ENCODE measurements at regions not wholly inside any gene's neighbourhood (a gene's known extent, or its start where the extent isn't known, plus 50 kb on each side); places are given as distances from the start of the nearest gene placed in this dataset.

DNA sequence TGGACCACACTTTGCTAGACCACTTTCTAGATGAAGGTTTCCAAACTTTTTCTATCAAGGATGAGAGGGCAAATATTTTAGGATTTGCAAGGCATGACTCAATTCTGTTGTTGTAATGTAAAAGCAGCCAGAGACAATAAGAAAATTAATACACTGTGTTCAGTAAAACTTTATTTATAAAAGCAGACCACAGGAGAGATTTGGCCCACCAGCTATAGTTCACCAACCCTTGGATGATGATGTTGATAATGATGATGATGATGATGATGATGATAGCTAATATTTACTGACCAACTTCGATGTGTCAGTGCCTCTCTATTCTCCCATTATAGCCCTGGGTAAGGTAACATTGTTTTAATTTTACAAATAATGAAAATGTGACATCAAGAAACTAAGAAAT, 156.5 kb downstream of the BTG1 start:
- Mint-ChIP-seq H3K36me3 (ENCODE audit: low read depth) (peaks cover 6% of the 10 kb centered on the region), H3K4me1 (ENCODE audit: low read depth) (peaks cover 57% of the 10 kb centered on the region), H3K4me3 (no peak overlapping the region), H3K27ac (no peak overlapping the region), H3K9me3 (no peaks in the 10 kb centered on the region), H3K27me3 (no peaks in the 10 kb centered on the region)

DNA sequence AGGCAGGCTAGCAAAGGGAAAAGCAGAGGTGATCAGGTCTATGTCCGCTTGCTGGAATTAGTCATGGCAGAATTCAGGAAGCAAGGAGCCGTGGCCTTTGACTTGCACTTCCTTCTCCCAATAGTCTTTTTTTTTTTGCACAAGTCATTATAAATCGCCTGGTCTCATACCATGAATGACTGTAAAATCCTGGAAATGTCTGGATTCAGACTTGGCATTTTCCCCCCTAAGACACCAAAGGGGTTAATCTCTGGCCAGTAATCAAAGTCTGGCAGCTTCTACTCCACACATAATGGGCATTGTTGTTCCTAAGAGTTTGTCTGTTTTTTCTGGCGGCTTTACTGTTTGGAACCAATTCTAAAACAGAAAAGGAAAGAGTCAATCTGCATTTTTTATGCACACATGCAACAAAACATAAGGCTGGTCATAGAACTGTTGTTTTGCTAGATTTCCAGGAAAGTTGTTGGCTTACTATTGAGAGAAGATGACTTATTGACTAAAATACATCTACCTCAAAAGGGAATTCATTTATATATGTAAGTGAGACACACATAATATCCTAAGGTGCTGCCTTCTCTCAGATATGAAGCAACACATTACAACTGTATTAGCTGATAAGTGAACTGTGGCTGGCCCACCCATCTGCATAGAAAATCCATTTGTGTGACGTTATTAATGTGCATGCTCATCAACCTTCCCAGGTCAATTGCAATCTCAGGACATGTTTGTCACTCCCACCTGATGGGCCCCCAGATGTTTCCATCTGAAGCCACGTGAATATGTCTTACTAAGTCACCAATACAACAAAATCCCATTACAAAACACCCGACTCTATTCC, 157.3 kb downstream of the BTG1 start:
- Mint-ChIP-seq H3K27ac (no peak overlapping the region), H3K4me1 (ENCODE audit: low read depth) (peaks cover 49% of the 10 kb centered on the region), H3K4me3 (no peak overlapping the region), H3K27me3 (no peaks in the 10 kb centered on the region), H3K36me3 (ENCODE audit: low read depth) (peaks cover 4% of the 10 kb centered on the region), H3K9me3 (no peaks in the 10 kb centered on the region)

DNA sequence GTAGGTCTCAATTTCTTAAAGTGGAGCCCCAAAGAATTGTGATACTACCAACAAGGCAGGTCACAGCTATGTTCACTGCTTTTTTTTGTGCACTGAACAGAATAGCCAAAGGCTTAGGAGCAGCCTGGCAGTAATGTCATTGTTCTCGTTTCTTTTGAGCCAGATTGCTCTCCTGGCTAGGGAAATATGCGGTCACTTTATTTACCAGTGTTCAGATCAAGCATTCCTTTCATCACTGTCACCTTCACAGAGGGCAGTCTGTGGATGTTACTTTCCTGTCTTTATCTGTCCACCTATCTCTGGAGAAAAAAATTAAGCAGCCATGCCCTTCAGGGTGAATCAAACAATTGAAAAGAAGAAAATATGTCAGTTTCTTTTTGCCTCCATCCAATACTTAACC, 159.6 kb downstream of the BTG1 start:
- no peak overlapping the region for H3K4me3 Mint-ChIP-seq
- H3K9me3 Mint-ChIP-seq = peaks cover 5% of the 10 kb centered on the region
- H3K36me3 Mint-ChIP-seq (ENCODE audit: low read depth) = no peaks in the 10 kb centered on the region
- no peak overlapping the region for H3K27ac Mint-ChIP-seq
- peaks cover 41% of the 10 kb centered on the region for H3K4me1 Mint-ChIP-seq (ENCODE audit: low read depth)
- no peaks in the 10 kb centered on the region for H3K27me3 Mint-ChIP-seq

DNA sequence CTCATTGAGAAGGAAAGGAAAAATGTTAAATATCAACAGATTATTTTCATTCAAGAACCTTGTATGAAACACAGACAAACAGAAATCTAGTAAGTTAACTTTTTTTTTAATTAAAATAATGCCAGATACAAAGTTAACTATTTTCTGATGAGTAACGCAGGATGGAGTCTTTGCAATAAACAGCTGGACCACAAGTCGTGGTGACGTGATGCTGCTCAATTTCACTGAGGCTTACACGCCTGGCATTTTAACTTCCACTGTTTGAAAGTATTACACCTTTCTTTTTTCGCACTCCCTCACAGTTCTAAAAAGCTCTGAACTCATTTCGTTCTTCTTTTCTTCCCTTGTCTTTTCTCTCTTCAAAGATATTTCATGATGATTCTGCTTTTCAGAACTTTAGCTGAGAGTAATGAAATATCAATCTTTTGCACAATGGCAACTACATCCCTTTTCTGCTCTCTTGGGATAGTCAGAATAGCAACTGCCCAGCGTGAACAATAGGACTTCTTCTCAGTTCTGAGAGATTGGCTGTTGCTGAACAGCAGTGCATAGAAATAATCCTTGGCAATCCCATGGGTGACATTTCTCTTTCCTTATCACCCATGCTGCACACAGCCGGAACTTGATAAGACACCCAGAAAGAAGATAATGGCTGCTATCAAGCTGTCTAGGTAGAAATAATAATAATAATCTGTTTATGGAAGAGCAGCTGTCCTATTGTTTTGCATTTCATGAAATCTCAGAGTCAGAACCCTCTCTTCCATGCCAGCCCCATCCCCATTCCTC, 160.5 kb downstream of the BTG1 start:
- H3K9me3 Mint-ChIP-seq = peaks cover 5% of the 10 kb centered on the region
- H3K27me3 Mint-ChIP-seq = no peaks in the 10 kb centered on the region
- H3K36me3 Mint-ChIP-seq (ENCODE audit: low read depth) = no peaks in the 10 kb centered on the region
- no peak overlapping the region for H3K4me3 Mint-ChIP-seq
- H3K4me1 Mint-ChIP-seq (ENCODE audit: low read depth) = peaks cover 36% of the 10 kb centered on the region
- H3K27ac Mint-ChIP-seq = no peak overlapping the region

DNA sequence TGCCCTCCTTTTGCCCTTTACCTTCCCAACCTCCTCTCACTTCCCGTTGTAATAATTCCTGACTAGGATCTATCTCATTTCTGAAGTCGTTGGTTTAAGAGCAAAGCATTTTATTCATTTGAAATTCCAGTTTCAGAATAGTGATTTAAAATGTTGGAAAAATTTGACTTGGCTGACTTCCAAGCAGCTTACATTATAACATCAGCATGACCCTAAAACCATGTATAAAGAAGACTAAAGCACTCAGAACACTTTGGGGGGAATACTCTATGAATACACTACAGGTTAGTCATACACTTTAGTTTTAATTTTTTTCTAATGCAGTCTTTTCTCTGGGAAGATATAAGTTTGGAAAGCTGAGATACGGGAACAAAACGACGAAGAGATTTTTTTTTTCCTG, 161.1 kb downstream of the BTG1 start:
- Mint-ChIP-seq H3K9me3 (peaks cover 5% of the 10 kb centered on the region), H3K36me3 (ENCODE audit: low read depth) (no peaks in the 10 kb centered on the region), H3K4me1 (ENCODE audit: low read depth) (peaks cover 29% of the 10 kb centered on the region), H3K27ac (no peak overlapping the region), H3K27me3 (no peaks in the 10 kb centered on the region), H3K4me3 (no peak overlapping the region)

DNA sequence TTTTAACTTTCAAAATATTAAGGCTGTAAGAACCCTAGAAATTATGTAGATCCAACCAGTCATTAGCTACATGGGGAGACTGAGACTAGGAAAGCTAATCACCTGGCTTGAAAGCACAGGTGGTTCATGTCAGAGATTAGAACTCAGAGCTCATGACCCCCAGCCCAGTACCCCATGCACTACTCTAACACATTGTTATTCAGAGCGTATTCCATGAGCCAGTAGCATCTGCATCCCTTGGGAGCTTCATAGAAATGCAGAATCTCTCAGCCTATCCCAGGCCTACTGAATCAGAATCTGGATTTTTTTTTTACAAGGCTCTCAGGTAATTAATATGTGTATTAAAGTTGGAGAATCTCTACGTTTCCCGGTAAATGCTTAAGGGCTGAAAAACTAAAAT, 161.7 kb downstream of the BTG1 start:
- H3K9me3 Mint-ChIP-seq = peaks cover 5% of the 10 kb centered on the region
- H3K4me3 Mint-ChIP-seq = no peak overlapping the region
- peaks cover 28% of the 10 kb centered on the region for H3K4me1 Mint-ChIP-seq (ENCODE audit: low read depth)
- H3K36me3 Mint-ChIP-seq (ENCODE audit: low read depth) = no peaks in the 10 kb centered on the region
- no peak overlapping the region for H3K27ac Mint-ChIP-seq
- no peaks in the 10 kb centered on the region for H3K27me3 Mint-ChIP-seq

DNA sequence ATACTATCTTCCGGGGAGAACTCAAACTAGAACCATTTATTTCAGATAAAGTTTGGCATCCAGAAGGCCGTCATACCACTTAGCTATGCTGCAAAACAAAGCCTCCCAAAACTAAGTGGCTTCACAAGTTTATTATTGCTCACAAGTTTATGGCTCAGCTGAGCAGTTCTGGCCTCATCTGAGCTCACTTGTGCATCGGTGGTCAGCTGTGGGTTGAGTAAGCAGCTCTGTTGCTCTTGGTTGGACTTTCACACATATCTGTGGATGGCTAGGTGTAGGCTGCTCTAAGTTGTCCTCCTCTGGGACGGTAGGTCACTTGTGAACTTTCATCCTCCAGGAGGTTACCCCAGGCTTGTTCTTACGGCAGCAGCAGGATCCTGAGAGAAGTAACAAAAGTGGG, 162.7 kb downstream of the BTG1 start:
- peaks cover 38% of the 10 kb centered on the region for H3K4me1 Mint-ChIP-seq (ENCODE audit: low read depth)
- H3K4me3 Mint-ChIP-seq = no peak overlapping the region
- H3K27ac Mint-ChIP-seq = no peak overlapping the region
- H3K36me3 Mint-ChIP-seq (ENCODE audit: low read depth) = peaks cover 5% of the 10 kb centered on the region
- peaks cover 5% of the 10 kb centered on the region for H3K9me3 Mint-ChIP-seq
- H3K27me3 Mint-ChIP-seq = no peaks in the 10 kb centered on the region

DNA sequence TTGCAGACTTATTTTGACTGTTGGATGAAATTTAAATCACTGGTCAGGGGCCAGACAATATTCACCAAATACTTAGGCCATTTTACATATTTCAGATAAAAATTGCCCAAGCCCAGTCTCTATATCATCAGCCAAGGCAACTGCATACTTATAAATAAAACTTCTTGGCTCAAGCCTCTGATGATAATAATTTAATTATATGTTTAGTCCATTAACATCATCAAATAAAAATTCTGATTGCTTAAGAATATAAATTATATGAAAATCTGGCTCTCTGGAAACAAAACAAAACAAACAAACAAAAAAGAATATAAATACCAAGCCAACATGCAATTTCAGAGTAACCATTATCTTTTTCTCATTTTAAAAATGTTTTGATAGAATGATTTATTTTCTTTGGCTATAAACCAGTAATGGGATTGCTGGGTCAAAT, 165.2 kb downstream of the BTG1 start:
- Mint-ChIP-seq H3K27ac (no peak overlapping the region), H3K4me1 (ENCODE audit: low read depth) (peaks cover 29% of the 10 kb centered on the region), H3K27me3 (no peaks in the 10 kb centered on the region), H3K36me3 (ENCODE audit: low read depth) (peaks cover 13% of the 10 kb centered on the region), H3K9me3 (peaks cover 13% of the 10 kb centered on the region), H3K4me3 (no peak overlapping the region)

DNA sequence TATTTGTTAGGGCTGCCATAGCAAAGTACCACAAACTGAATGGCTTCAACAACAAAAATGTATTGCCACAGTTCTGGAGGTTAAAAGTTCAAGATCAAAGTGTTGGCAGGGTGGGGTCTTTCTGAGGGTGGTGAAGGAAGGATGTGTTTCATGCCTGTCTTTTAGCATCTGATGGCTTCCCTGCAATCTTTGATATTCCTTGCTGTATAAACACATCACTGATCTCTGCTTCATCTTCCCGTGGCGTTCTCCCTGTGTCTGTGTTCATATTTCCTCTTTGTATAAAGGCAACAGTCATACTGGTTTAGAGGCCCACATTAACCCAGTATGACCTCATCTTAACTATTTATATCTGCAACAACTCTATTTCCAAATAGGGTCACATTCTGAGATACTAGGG, 167.5 kb downstream of the BTG1 start:
- no peaks in the 10 kb centered on the region for H3K27me3 Mint-ChIP-seq
- peaks cover 13% of the 10 kb centered on the region for H3K36me3 Mint-ChIP-seq (ENCODE audit: low read depth)
- peak overlapping the region; percentile 40 for H3K27ac Mint-ChIP-seq
- H3K4me3 Mint-ChIP-seq = no peak overlapping the region
- peaks cover 19% of the 10 kb centered on the region for H3K4me1 Mint-ChIP-seq (ENCODE audit: low read depth)
- peaks cover 13% of the 10 kb centered on the region for H3K9me3 Mint-ChIP-seq

DNA sequence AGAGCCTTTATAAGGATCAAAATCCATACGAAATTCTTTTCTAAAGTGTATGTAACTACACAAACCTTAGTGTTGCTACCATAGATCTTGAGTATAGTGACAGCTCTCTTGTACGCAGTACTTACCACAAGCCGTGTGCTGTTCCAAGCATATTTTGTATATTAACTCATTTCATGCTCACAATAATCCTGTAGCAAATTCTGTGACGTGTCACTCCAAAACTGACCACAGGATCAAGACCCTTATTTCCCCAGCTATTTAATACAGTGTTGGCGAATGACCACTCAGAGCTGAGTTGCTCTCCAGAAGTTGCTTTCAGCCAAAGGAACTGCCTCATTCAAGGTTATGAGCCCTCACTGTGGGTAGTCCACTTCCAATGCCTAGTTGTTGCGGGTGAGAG, 169.8 kb downstream of the BTG1 start:
- Mint-ChIP-seq H3K27ac (no peak overlapping the region), H3K4me3 (no peak overlapping the region), H3K9me3 (peaks cover 10% of the 10 kb centered on the region), H3K27me3 (no peaks in the 10 kb centered on the region), H3K36me3 (ENCODE audit: low read depth) (peaks cover 13% of the 10 kb centered on the region), H3K4me1 (ENCODE audit: low read depth) (peaks cover 19% of the 10 kb centered on the region)

DNA sequence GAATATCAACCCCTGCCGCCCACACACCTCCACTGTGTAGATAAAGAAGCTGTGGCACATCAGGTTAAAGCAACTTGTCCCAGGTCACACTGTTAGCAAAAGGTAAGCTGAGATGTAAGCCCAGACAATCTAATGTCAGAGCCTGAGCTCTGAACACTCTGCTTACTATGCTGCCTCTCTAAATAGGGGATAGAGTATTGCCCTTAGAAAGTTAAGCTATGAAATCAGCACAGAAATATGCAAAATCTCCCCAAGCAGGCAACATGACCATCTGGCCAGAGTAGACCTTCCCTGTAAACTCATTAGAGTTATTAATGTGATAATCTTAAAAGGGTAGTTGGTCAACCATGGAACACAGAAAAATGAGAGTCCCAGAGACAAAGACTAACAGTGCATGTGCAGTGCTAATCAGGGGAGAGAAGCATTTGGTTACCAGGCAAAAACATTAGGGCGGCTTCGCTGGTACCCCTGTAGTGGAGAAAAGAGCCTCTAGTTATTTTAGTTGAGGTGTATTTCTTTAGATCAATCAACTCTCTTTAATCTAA, 171.0 kb downstream of the BTG1 start:
- H3K27ac Mint-ChIP-seq = no peak overlapping the region
- no peaks in the 10 kb centered on the region for H3K27me3 Mint-ChIP-seq
- H3K4me3 Mint-ChIP-seq = no peak overlapping the region
- peaks cover 13% of the 10 kb centered on the region for H3K36me3 Mint-ChIP-seq (ENCODE audit: low read depth)
- peaks cover 15% of the 10 kb centered on the region for H3K4me1 Mint-ChIP-seq (ENCODE audit: low read depth)
- peaks cover 15% of the 10 kb centered on the region for H3K9me3 Mint-ChIP-seq

DNA sequence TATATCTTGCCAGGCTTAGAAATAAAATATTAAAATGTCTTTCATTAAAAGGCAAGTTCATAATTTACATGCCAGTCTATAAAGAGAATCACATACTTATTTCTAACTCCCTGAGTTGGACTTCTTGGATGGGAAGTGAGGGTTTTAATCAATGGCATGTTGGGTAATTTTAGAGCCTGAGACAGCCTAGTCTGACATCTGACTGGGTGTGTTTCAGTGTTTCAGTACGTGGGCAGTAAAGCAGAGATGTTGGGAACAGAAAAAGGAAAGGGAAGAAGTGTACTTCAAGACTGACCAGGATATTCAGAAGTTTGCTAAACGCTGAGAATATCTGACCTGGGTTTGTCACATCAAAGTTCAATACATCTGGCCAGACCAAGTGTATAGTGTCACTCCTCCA, 171.8 kb downstream of the BTG1 start:
- Mint-ChIP-seq H3K4me1 (ENCODE audit: low read depth) (peaks cover 14% of the 10 kb centered on the region), H3K36me3 (ENCODE audit: low read depth) (peaks cover 16% of the 10 kb centered on the region), H3K27me3 (no peaks in the 10 kb centered on the region), H3K4me3 (no peak overlapping the region), H3K27ac (no peak overlapping the region), H3K9me3 (peaks cover 16% of the 10 kb centered on the region)

DNA sequence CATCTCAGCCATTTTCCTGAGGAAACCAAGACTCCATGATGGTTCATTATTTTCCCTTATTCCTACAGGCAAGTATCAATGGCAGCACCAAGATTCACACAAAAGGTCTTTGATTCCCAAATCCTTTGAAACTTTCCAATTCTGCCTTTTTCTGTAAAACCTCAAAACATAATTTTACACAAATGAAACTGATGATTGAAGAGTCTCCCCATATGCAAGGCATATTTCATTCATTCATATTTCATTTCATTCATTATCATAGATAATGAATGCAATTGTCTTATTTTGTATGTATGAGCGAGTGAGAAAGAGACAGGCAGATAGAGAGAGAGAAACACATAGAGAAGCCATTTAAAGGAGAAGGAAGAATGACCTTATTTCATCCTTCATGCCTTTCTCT, 172.8 kb downstream of the BTG1 start:
- peaks cover 16% of the 10 kb centered on the region for H3K9me3 Mint-ChIP-seq
- H3K27me3 Mint-ChIP-seq = no peaks in the 10 kb centered on the region
- no peak overlapping the region for H3K27ac Mint-ChIP-seq
- H3K36me3 Mint-ChIP-seq (ENCODE audit: low read depth) = peaks cover 12% of the 10 kb centered on the region
- peaks cover 6% of the 10 kb centered on the region for H3K4me1 Mint-ChIP-seq (ENCODE audit: low read depth)
- H3K4me3 Mint-ChIP-seq = no peak overlapping the region

DNA sequence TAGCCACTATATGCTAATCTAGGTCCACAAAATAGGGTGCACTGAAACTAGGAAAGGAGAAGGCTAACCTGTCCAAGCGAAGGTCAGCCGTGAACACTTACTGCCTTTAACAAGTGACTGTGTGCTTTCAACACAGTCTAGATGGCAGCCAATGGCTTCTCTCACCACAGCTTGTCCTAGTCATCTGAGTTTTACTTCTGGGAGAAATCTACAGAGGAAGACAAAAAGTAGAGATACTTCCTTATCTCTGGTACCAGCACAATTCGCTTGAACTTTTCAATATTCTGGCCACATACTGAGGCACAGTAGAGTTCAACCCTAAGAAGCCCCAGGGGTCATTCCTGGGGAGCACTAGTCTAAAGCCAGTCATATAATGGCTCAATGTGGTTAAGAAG, 176.9 kb downstream of the BTG1 start:
- Mint-ChIP-seq H3K4me3 (no peak overlapping the region), H3K27ac (no peak overlapping the region), H3K27me3 (no peaks in the 10 kb centered on the region), H3K4me1 (ENCODE audit: low read depth) (peaks cover 4% of the 10 kb centered on the region), H3K9me3 (peaks cover 9% of the 10 kb centered on the region), H3K36me3 (ENCODE audit: low read depth) (peaks cover 4% of the 10 kb centered on the region)

DNA sequence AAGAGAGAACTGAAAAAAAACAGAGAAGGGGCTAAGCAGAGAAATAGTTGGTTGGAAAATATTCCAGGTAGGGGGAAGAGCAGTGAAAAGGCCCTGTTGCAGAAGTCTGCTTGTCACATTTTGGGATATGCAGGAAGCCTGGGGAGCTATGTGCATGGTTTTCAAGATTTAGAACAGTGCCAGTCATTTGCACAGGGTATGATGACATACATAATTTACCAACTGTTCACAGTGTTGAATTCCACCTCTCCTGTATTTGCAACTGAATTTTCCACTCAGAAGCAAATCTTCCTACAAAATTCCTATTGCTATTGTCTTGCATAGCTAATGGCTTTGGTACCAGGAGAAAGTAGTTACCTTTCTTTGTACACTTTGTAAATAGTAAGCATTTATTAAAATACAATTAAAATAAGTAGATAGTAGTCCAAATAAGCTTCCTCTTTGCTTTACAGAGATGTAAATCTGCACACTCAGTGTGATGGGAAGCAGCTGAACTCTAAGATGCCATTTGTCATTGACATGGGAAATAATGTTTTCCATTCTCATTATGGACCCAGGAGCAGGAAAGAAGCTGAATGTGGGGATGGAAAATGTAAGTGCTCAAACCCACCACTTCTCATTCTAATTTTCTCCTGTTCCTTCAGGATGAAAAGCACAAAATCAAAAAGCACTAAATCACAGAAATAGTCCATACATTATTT, 177.4 kb downstream of the BTG1 start:
- H3K9me3 Mint-ChIP-seq = peaks cover 9% of the 10 kb centered on the region
- no peak overlapping the region for H3K27ac Mint-ChIP-seq
- H3K4me1 Mint-ChIP-seq (ENCODE audit: low read depth) = peaks cover 4% of the 10 kb centered on the region
- no peak overlapping the region for H3K4me3 Mint-ChIP-seq
- no peaks in the 10 kb centered on the region for H3K27me3 Mint-ChIP-seq
- peaks cover 4% of the 10 kb centered on the region for H3K36me3 Mint-ChIP-seq (ENCODE audit: low read depth)

Measured in stimulated activated naive CD8-positive, alpha-beta T cell treated with anti-CD3 and anti-CD28 coated beads, Interleukin-15, Interleukin-2, amounts not matched to agents 100 ng/mL and 50 ng/mL, for 24 hours (primary cell).